K562 (cell line): ENCODE measurements at regions not wholly inside any gene's neighbourhood (a gene's known extent, or its start where the extent isn't known, plus 50 kb on each side); places are given as distances from the start of the nearest gene placed in this dataset.

Source experiments
- NFIC ChIP-seq: fragments of 450-650 bp; IDR thresholded peaks from 2 replicates; pipeline ENCODE4 v1.6.1; 2017; ENCODE audit warnings: mild to moderate bottlenecking, inconsistent platforms
- NR3C1 ChIP-seq: sonication (generic); formaldehyde crosslinking; IDR thresholded peaks from 2 replicates; pipeline ENCODE4 v1.8.1; 2022; ENCODE audit warnings: missing genetic modification reagents

GRCh38 chr5:135105105-135105484, 71.1 kb upstream of the PITX1 start:
- TF ChIP-seq NFIC (no peak), NR3C1 (CRISPR knock-in tag) (no peak)
